GM21529 (cell line): ENCODE measurements at regions not wholly inside any gene's neighbourhood (a gene's known extent, or its start where the extent isn't known, plus 50 kb on each side); places are given as distances from the start of the nearest gene placed in this dataset.
A peak's percentile ranks its signal among the peaks of the same experiment; 100 is the strongest.
"Not testable (repeated sequence)": the region's sequence is repeated elsewhere in the genome, so short reads cannot be mapped to it uniquely, and the experiment has no call there.

ENCODE experiments used
- ATAC-seq: cut with Tn5 transposase; IDR thresholded peaks from one replicate; pipeline ENCODE4 v1.9.1; 2021; ENCODE audit not compliant: unreplicated experiment

DNA sequence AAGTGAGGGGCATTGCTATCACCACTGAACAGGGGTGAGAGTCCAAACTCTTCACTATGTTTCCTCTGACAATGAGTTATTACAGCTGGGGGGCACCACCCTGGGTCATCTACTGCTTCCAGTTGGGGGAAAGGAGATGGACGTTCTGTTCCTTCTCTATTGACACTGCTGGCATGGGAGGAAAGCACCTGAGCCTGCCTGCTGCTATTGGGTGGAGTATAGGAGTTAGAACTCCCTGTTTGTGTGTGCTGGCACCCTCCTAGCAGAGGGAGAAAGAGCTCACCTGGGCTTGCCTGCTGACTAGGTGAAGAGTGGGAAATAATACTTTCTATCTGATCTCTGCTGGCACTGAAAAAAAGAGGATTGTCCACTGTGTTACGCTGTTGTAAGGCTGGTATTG, 163.8 kb downstream of the MSN start:
- ATAC-seq: no peak

DNA sequence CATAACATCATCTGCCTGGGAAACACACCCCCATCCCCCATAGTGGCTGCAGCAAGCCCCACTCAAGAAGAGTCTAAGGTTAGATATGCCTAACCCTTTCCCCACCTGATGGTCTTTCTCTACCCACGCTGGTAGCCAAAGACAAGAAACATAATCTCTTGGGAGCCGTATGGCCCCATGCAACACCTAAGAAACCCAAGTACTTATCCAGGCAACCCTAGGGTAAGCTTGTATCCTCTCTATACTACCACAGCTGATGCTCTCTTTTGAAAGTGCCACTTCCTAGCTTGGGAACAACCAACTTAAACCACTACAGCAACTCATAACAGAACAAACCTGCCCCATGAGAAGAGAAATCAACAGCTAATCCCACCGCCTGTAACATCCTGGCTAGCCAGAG, 161.1 kb downstream of the MSN start:
- no peak for ATAC-seq

DNA sequence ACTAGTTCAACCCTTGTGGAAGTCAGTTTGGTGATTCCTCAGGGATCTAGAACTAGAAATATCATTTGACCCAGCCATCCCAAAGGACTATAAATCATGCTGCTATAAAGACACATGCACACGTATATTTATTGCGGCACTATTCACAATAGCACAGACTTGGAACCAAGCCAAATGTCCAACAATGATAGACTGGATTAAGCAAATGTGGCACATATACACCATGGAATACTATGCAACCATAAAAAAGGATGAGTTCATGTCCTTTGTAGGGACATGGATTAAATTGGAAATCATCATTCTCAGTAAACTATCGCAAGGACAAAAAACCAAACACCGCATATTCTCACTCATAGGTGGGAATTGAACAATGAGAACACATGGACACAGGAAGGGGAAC, 157.8 kb downstream of the MSN start:
- not testable (repeated sequence) for ATAC-seq

GRCh38 chrX:65821721-65822496, 154.5 kb downstream of the MSN start:
- peak; percentile 52 for ATAC-seq

GRCh38 chrX:65819983-65820382, 152.5 kb downstream of the MSN start:
- ATAC-seq: not testable (repeated sequence)

- ATAC-seq: no peak
Measured at GRCh38 chrX:65813245-65813644, 145.8 kb downstream of the MSN start.

- no peak for ATAC-seq
Measured at GRCh38 chrX:65811558-65812228, 144.2 kb downstream of the MSN start.
